IPS DF 6.9 (cell line): ENCODE measurements at regions not wholly inside any gene's neighbourhood (a gene's known extent, or its start where the extent isn't known, plus 50 kb on each side); places are given as distances from the start of the nearest gene placed in this dataset.

Experiments
- DNase-seq: peaks from one replicate; pipeline ENCODE4 v3.0.0-alpha.2; 2013; ENCODE audit warnings: low read depth, low spot score
- H3K27ac ChIP-seq: one replicate; pipeline ENCODE4 v1.5.1; 2013; ENCODE audit warnings: low read length, control low read depth
- H3K27me3 ChIP-seq: 2 replicates; pipeline ENCODE4 v1.6.1; 2013; ENCODE audit warnings: mild to moderate bottlenecking, low read length; ENCODE audit not compliant: control insufficient read depth, insufficient read depth
- H3K36me3 ChIP-seq: 2 replicates; pipeline ENCODE4 v1.6.1; 2013; ENCODE audit warnings: low read length; ENCODE audit not compliant: control insufficient read depth, insufficient read depth
- H3K4me1 ChIP-seq: 2 replicates; pipeline ENCODE4 v1.6.1; 2013; ENCODE audit warnings: low read length; ENCODE audit not compliant: control insufficient read depth, insufficient read depth
- H3K4me3 ChIP-seq: 2 replicates; pipeline ENCODE4 v1.5.1; 2013; ENCODE audit warnings: mild to moderate bottlenecking, low read length
- H3K9me3 ChIP-seq: 2 replicates; pipeline ENCODE4 v1.6.1; 2013; ENCODE audit warnings: low read length, inconsistent platforms; ENCODE audit not compliant: control insufficient read depth, insufficient read depth
- WGBS: extraction: QIAGEN DNeasy Blood & Tissue Kit; methylation state at CpG from one replicate; pipeline ENCODE4 v1.1.7; 2013; ENCODE audit warnings: mixed read lengths, missing lambda C conversion rate; ENCODE audit not compliant: insufficient read length, insufficient coverage; 5-methylcytosine and 5-hydroxymethylcytosine counted together

DNA sequence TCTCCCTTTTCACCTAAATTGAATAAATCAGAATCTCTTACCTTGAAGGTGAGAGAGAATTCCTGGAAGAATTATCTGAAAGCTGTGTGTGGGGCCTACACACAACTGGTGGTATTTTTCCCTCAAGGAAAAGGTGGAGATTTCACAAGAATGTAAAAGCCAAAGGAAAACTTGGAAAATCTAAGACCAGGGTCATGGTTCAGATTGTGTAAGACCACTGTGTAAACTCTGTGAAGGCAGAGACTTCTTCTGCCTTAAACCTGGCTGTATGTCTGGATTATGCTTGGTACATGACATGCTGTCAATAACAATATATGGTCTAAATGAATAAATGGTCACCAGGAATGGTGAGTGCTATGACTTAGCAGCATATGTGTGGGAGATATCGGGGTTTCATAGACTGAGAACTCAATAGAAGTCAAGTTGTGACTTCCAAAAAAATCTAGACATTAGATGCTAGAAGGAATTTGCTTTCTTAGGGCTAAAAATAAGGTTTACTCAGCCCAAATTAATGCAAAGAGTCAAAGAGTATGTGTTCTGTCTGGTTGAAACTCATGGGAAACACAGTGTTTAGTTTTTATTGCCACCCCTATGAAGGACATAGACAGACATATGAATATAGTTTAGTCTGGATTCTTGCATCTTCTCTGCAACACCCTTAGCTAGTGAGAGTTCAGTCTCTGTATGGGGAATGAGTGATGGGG is 163.7 kb downstream of the SNAPC1 start:
- peaks cover 3% of the 10 kb centered on the region; the same call in 1 of the 2 replicates for H3K4me1 ChIP-seq
- H3K4me3 ChIP-seq, result no peak overlapping the region
- no peaks in the 10 kb centered on the region for H3K9me3 ChIP-seq
- 0 out of 2 replicates have a peak, but pooled peaks cover 2% of the 10 kb centered on the region for H3K27me3 ChIP-seq
- DNase-seq, result no peak
- WGBS, result no CpG with 5 or more reads among the region's 1 CpG
- H3K36me3 ChIP-seq, result no peaks in the 10 kb centered on the region
- H3K27ac ChIP-seq, result no peak overlapping the region

GRCh38 chr14:61927060-61927459 is 164.8 kb downstream of the SNAPC1 start:
- H3K4me3 ChIP-seq, result no peak overlapping the region
- H3K27me3 ChIP-seq, result no peaks in the 10 kb centered on the region
- no peaks in the 10 kb centered on the region for H3K36me3 ChIP-seq
- H3K9me3 ChIP-seq, result no peaks in the 10 kb centered on the region
- peaks cover 3% of the 10 kb centered on the region; the same call in 1 of the 2 replicates for H3K4me1 ChIP-seq
- WGBS, result no CpG with 5 or more reads among the region's 1 CpG
- no peak overlapping the region for H3K27ac ChIP-seq
- DNase-seq, result no peak

DNA sequence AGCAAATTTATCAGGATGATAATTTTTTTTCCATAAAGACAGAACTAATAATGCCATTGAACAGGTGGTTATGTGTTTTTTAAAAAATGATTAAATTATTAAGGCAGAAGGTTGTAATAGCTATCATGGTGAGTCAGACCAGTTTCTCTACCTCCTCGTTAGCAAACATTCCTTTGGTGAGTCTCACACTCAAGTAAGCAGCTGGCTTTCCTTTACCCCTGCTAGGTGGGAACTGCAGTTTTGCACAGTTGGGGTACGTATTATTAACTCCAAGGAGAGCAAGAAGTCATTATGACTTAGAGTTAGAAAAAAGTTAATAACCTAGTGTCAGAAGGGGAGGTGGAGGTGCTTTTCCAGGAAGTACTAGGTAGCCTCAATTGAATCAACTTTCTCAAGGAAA is 165.3 kb downstream of the SNAPC1 start:
- no peaks in the 10 kb centered on the region for H3K36me3 ChIP-seq
- no peak overlapping the region for H3K27ac ChIP-seq
- no peak overlapping the region for H3K4me3 ChIP-seq
- WGBS, result no CpG with 5 or more reads among the region's 2 CpGs
- H3K4me1 ChIP-seq, result peaks cover 3% of the 10 kb centered on the region; the same call in 1 of the 2 replicates
- H3K27me3 ChIP-seq, result no peaks in the 10 kb centered on the region
- no peaks in the 10 kb centered on the region for H3K9me3 ChIP-seq
- DNase-seq, result no peak

DNA sequence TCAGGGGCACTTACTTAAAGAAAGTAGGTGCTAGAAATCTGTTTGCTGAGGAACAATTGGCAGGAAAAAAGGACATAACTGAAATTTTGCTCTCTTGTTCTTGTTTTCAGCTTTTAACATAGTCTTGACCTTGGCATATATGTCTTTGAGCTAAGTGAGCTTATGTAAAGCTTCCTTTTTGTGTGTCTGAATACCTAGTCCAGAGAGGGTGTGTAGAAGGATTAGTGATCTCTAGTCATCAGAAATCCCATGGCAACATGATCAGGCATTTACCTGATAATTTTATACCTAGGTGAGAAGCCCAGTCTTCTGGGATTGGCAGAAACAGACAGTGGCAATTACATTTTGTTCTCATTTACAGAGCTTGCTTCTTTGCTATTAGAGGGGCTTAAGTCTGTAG is 166.1 kb downstream of the SNAPC1 start:
- Histone ChIP-seq H3K27ac (no peak overlapping the region), H3K27me3 (no peaks in the 10 kb centered on the region), H3K4me1 (peaks cover 3% of the 10 kb centered on the region; the same call in 1 of the 2 replicates), H3K36me3 (no peaks in the 10 kb centered on the region), H3K4me3 (no peak overlapping the region), H3K9me3 (no peaks in the 10 kb centered on the region)
- DNase-seq, result no peak

DNA sequence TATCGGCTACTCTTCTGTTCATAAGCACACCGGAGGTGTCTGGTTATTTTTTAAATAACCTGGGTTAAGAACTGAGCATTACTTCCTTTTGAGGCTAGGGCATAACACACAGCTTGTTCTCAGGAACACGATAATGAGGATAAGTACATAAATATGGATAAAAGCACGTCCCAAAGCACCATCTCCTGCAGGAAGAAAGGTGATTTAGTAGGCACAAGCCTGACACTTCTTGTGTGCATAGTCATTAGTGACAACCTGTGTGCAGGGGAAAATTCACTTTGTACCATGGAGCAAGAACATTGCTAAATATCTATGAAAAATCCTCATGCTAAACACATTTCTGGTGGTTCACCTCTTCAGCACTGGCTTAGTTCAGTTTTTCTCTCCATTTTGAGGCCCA is 166.5 kb downstream of the SNAPC1 start:
- WGBS, result no CpG with 5 or more reads among the region's 4 CpGs
- H3K36me3 ChIP-seq, result no peaks in the 10 kb centered on the region
- no peak overlapping the region for H3K27ac ChIP-seq
- no peak for DNase-seq
- no peaks in the 10 kb centered on the region for H3K9me3 ChIP-seq
- peaks cover 3% of the 10 kb centered on the region; the same call in 1 of the 2 replicates for H3K4me1 ChIP-seq
- no peak overlapping the region for H3K4me3 ChIP-seq
- no peaks in the 10 kb centered on the region for H3K27me3 ChIP-seq

DNA sequence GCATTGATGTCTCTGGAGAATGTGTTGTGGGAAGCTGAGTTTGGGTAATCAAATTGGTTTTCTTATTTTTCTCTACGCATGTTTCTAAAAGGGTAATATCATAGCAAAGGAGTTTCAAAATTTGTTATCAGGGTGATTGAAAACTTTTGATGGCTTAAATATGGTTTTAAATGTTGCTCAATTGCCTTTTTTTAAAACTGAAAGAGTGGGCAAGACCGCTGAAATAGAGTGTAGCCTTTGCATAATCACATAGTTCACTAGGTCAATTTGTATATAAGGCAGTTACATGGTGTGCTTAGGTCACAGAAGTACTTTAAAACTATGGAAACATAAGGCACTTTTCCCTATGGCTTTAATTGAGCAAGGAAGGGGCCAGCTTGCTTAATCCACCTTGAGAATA is 167.4 kb downstream of the SNAPC1 start:
- no peaks in the 10 kb centered on the region for H3K36me3 ChIP-seq
- no peak overlapping the region for H3K27ac ChIP-seq
- H3K4me1 ChIP-seq, result peaks cover 3% of the 10 kb centered on the region; the same call in 1 of the 2 replicates
- no peaks in the 10 kb centered on the region for H3K9me3 ChIP-seq
- H3K4me3 ChIP-seq, result no peak overlapping the region
- H3K27me3 ChIP-seq, result no peaks in the 10 kb centered on the region
- WGBS, result no CpG with 5 or more reads among the region's 2 CpGs
- DNase-seq, result no peak

DNA sequence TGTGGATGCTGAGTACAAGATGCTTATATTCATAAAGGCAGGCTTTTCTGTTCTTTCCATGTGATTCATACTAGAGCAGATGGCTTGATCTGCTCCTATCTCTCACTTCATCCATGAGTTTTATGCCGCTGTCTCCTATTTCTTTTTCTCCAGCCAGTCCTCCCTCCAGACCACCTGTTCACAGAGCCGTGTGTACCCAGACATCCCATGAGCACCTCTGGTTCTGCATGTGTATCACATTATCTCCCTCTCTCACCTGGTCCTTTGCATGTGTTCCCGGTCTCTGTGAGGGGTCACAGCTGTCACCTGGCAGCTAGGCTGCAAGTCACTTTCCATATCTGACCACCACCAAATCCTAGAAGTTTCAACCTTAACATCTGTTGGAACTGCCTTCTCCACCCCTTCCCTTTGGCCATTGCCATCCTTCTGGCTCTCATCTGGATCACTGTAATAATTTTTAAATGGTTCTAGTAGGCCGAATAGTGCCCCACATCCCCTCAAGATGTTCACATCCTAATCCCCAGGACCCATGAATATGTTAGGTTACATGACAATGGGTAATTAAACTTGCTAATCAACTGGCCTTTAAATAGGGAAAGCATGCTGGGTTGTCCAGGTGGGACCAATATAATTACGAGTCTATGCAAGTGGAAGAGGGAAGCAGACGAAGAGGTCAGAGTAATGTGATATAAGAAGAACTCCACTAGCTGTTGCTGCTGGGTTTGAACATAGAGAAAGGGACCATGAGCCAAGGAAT is 168.1 kb downstream of the SNAPC1 start:
- no peaks in the 10 kb centered on the region for H3K36me3 ChIP-seq
- peaks cover 3% of the 10 kb centered on the region; the same call in 1 of the 2 replicates for H3K4me1 ChIP-seq
- no peaks in the 10 kb centered on the region for H3K27me3 ChIP-seq
- H3K9me3 ChIP-seq, result no peaks in the 10 kb centered on the region
- peak; percentile 29 for DNase-seq
- WGBS, result no CpG with 5 or more reads among the region's 6 CpGs
- no peak overlapping the region for H3K27ac ChIP-seq
- H3K4me3 ChIP-seq, result no peak overlapping the region

- no peak for DNase-seq
- H3K36me3 ChIP-seq, result no peaks in the 10 kb centered on the region
- H3K4me1 ChIP-seq, result peaks cover 3% of the 10 kb centered on the region; the same call in 1 of the 2 replicates
- WGBS, result no CpG with 5 or more reads among the region's 4 CpGs
- H3K9me3 ChIP-seq, result no peaks in the 10 kb centered on the region
- no peaks in the 10 kb centered on the region for H3K27me3 ChIP-seq
- no peak overlapping the region for H3K27ac ChIP-seq
- no peak overlapping the region for H3K4me3 ChIP-seq
These were observed 170.8 kb downstream of the SNAPC1 start for GRCh38 chr14:61932974-61933373.

- Histone ChIP-seq H3K27ac (no peak overlapping the region), H3K4me1 (peaks cover 3% of the 10 kb centered on the region; the same call in 1 of the 2 replicates)
These were observed 172.2 kb downstream of the SNAPC1 start for GRCh38 chr14:61934385-61934784.

GRCh38 chr14:61939776-61940175 is 177.6 kb downstream of the SNAPC1 start:
- no peaks in the 10 kb centered on the region for H3K36me3 ChIP-seq
- no peaks in the 10 kb centered on the region for H3K27me3 ChIP-seq
- no peak for DNase-seq
- no peak overlapping the region for H3K27ac ChIP-seq
- H3K9me3 ChIP-seq, result no peaks in the 10 kb centered on the region
- no peaks in the 10 kb centered on the region; the same call in 1 of the 2 replicates for H3K4me1 ChIP-seq
- no peak overlapping the region for H3K4me3 ChIP-seq
- no CpG with 5 or more reads among the region's 2 CpGs for WGBS

More at GRCh38 chr14:61934385-61934784, 172.2 kb downstream of the SNAPC1 start:
- WGBS, result no CpG with 5 or more reads among the region's 3 CpGs
- DNase-seq, result no peak
- Histone ChIP-seq H3K36me3 (no peaks in the 10 kb centered on the region), H3K4me3 (no peak overlapping the region), H3K27me3 (no peaks in the 10 kb centered on the region), H3K9me3 (no peaks in the 10 kb centered on the region)
